ENCODE measurements at regions not wholly inside any gene's neighbourhood (a gene's known extent, or its start where the extent isn't known, plus 50 kb on each side); places are given as distances from the start of the nearest gene placed in this dataset.

GRCh38 chr4:115489279-115489678 lies 375.9 kb upstream of the NDST4 start:
- no peak for DNase-seq
- Mint-ChIP-seq H3K9me3 (ENCODE audit: unreplicated experiment) (no peaks in the 10 kb centered on the region), H3K4me3 (ENCODE audit: unreplicated experiment) (no peak overlapping the region), H3K4me1 (ENCODE audit: low read depth, unreplicated experiment) (no peaks in the 10 kb centered on the region), H3K27me3 (ENCODE audit: insufficient read depth, unreplicated experiment) (no peaks in the 10 kb centered on the region), H3K36me3 (ENCODE audit: insufficient read depth, unreplicated experiment) (no peaks in the 10 kb centered on the region), H3K27ac (ENCODE audit: unreplicated experiment) (no peak overlapping the region)
- TF ChIP-seq CTCF (IDR thresholded peaks at IDR 0.05; ENCODE audit: insufficient read depth in 1 of 2, low read depth in 1 of 2, low read length in 1 of 2, severe bottlenecking in 1 of 2, unreplicated experiment in 1 of 2): no peak
- no peak overlapping the region for H3K4me3 ChIP-seq (ENCODE audit: low read depth, low read length)
- no peaks in the 10 kb centered on the region for H3K9me3 ChIP-seq
- POLR2A ChIA-PET: no interaction called here
- no peaks in the 10 kb centered on the region for H3K36me3 ChIP-seq (ENCODE audit: control insufficient read depth, insufficient read depth, low read length)
- no peaks in the 10 kb centered on the region for H3K4me1 ChIP-seq
- BruUV-seq (replicated peaks): no TSS peak
- intact Hi-C loops (cut with micrococcal nuclease; ENCODE audit: unreplicated experiment): no loop called here
- CTCF ChIA-PET: no interaction called here
- H3K27me3 ChIP-seq (replicated peaks; ENCODE audit: control insufficient read depth, insufficient read depth, low read length): no peaks in the 10 kb centered on the region

- Mint-ChIP-seq H3K27me3 (ENCODE audit: insufficient read depth, unreplicated experiment) (no peaks in the 10 kb centered on the region), H3K36me3 (ENCODE audit: insufficient read depth, unreplicated experiment) (no peaks in the 10 kb centered on the region), H3K4me1 (ENCODE audit: low read depth, unreplicated experiment) (no peaks in the 10 kb centered on the region), H3K27ac (ENCODE audit: unreplicated experiment) (no peak overlapping the region), H3K9me3 (ENCODE audit: unreplicated experiment) (no peaks in the 10 kb centered on the region), H3K4me3 (ENCODE audit: unreplicated experiment) (no peak overlapping the region)
- no peaks in the 10 kb centered on the region for H3K36me3 ChIP-seq (ENCODE audit: control insufficient read depth, insufficient read depth, low read length)
- intact Hi-C loops (cut with micrococcal nuclease; ENCODE audit: unreplicated experiment): no loop called here
- no peak for DNase-seq
- H3K9me3 ChIP-seq: no peaks in the 10 kb centered on the region
- POLR2A ChIA-PET: no interaction called here
- CTCF ChIA-PET: no interaction called here
- no peaks in the 10 kb centered on the region for H3K27me3 ChIP-seq (replicated peaks; ENCODE audit: control insufficient read depth, insufficient read depth, low read length)
- BruUV-seq (replicated peaks): no TSS peak
- no peaks in the 10 kb centered on the region for H3K4me1 ChIP-seq
- no peak overlapping the region for H3K4me3 ChIP-seq (ENCODE audit: low read depth, low read length)
- no peak for TF ChIP-seq CTCF (IDR thresholded peaks at IDR 0.05; ENCODE audit: insufficient read depth in 1 of 2, low read depth in 1 of 2, low read length in 1 of 2, severe bottlenecking in 1 of 2, unreplicated experiment in 1 of 2)
Observed at GRCh38 chr4:115485402-115485801, 372.0 kb upstream of the NDST4 start.

GRCh38 chr4:115484479-115484878 lies 371.1 kb upstream of the NDST4 start:
- H3K27me3 Mint-ChIP-seq (ENCODE audit: insufficient read depth, unreplicated experiment): no peaks in the 10 kb centered on the region
- no peaks in the 10 kb centered on the region for H3K36me3 ChIP-seq (ENCODE audit: control insufficient read depth, insufficient read depth, low read length)
- no TSS peak for BruUV-seq (replicated peaks)

More at GRCh38 chr4:115484479-115484878, 371.1 kb upstream of the NDST4 start:
- Mint-ChIP-seq H3K9me3 (ENCODE audit: unreplicated experiment) (no peaks in the 10 kb centered on the region), H3K36me3 (ENCODE audit: insufficient read depth, unreplicated experiment) (no peaks in the 10 kb centered on the region), H3K4me1 (ENCODE audit: low read depth, unreplicated experiment) (no peaks in the 10 kb centered on the region), H3K4me3 (ENCODE audit: unreplicated experiment) (no peak overlapping the region), H3K27ac (ENCODE audit: unreplicated experiment) (no peak overlapping the region)
- ChIA-PET CTCF (no interaction called here), POLR2A (no interaction called here)
- Histone ChIP-seq H3K4me3 (ENCODE audit: low read depth, low read length) (no peak overlapping the region), H3K27me3 (replicated peaks; ENCODE audit: control insufficient read depth, insufficient read depth, low read length) (no peaks in the 10 kb centered on the region), H3K4me1 (no peaks in the 10 kb centered on the region), H3K9me3 (no peaks in the 10 kb centered on the region)
- intact Hi-C loops (cut with micrococcal nuclease; ENCODE audit: unreplicated experiment): no loop called here
- no peak for TF ChIP-seq CTCF (IDR thresholded peaks at IDR 0.05; ENCODE audit: insufficient read depth in 1 of 2, low read depth in 1 of 2, low read length in 1 of 2, severe bottlenecking in 1 of 2, unreplicated experiment in 1 of 2)
- no peak for DNase-seq
